GM12878 (cell line): ENCODE measurements at regions not wholly inside any gene's neighbourhood (a gene's known extent, or its start where the extent isn't known, plus 50 kb on each side); places are given as distances from the start of the nearest gene placed in this dataset.

Experiments used
- ATF2 ChIP-seq: IDR thresholded peaks from 2 replicates; pipeline ENCODE4 v1.6.1; 2012; ENCODE audit warnings: low read length, inconsistent platforms
- CBX3 ChIP-seq: fragments of 200-600 bp; sonication (generic); IDR thresholded peaks from 2 replicates; pipeline ENCODE4 v1.6.1; 2016; ENCODE audit warnings: low read depth, borderline replicate concordance
- HDAC6 ChIP-seq: fragments of 200-600 bp; sonication (generic); IDR thresholded peaks from one replicate; pipeline ENCODE4 v1.8.0; 2017; ENCODE audit warnings: antibody characterized with exemption; ENCODE audit not compliant: unreplicated experiment
- MEF2B ChIP-seq: fragments of 450-650 bp; IDR thresholded peaks from 2 replicates; pipeline ENCODE4 v1.6.1; 2018; ENCODE audit warnings: mild to moderate bottlenecking, moderate library complexity; ENCODE audit not compliant: partially characterized antibody, poor library complexity, severe bottlenecking
- RELA ChIP-seq: fragments of 450-650 bp; IDR thresholded peaks from 2 replicates; pipeline ENCODE4 v1.8.0; 2014; ENCODE audit warnings: borderline replicate concordance; ENCODE audit not compliant: partially characterized antibody
- TCF3 ChIP-seq: IDR thresholded peaks from 2 replicates; pipeline ENCODE4 v1.6.1; 2012; ENCODE audit warnings: low read depth, mild to moderate bottlenecking, low read length, borderline replicate concordance; ENCODE audit not compliant: insufficient read depth
- USF2 ChIP-seq: IDR thresholded peaks from 2 replicates; pipeline ENCODE4 v1.6.1; 2011; ENCODE audit warnings: low read depth, low read length, improper control_type of control experiment, borderline replicate concordance
- TF ChIP-seq, protein P1 (sequence below): fragments of 450-650 bp; IDR thresholded peaks from 2 replicates; pipeline ENCODE4 v1.6.1; 2018; ENCODE audit warnings: mild to moderate bottlenecking, low read depth, moderate library complexity; ENCODE audit not compliant: partially characterized antibody

DNA sequence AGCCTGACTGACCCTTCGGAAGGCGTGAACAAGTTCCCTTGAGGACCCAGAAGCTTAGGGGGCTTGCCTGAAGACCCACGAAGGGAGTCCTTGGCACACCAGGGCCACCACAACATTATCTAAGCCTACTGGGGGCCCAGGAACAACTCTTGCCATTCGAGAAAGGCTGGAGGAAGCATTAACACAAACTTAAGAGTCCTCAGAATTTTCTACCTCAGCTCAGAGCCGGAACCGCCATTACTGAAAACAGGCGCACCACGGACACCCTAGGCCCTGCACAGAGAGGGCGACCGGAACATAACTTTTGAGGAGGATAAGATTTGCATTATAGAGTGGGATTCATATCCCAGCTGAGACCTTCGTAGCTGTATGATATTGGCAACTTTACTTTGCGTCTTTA lies 229.1 kb downstream of the ADAM29 start (continued):
- no peak for TF ChIP-seq USF2
- no peak for TF ChIP-seq HDAC6
- TF ChIP-seq CBX3: no peak
- TF ChIP-seq RELA: no peak
- no peak for TF ChIP-seq MEF2B
- TF ChIP-seq, protein P1, sequence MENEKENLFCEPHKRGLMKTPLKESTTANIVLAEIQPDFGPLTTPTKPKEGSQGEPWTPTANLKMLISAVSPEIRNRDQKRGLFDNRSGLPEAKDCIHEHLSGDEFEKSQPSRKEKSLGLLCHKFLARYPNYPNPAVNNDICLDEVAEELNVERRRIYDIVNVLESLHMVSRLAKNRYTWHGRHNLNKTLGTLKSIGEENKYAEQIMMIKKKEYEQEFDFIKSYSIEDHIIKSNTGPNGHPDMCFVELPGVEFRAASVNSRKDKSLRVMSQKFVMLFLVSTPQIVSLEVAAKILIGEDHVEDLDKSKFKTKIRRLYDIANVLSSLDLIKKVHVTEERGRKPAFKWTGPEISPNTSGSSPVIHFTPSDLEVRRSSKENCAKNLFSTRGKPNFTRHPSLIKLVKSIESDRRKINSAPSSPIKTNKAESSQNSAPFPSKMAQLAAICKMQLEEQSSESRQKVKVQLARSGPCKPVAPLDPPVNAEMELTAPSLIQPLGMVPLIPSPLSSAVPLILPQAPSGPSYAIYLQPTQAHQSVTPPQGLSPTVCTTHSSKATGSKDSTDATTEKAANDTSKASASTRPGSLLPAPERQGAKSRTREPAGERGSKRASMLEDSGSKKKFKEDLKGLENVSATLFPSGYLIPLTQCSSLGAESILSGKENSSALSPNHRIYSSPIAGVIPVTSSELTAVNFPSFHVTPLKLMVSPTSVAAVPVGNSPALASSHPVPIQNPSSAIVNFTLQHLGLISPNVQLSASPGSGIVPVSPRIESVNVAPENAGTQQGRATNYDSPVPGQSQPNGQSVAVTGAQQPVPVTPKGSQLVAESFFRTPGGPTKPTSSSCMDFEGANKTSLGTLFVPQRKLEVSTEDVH: no peak
- no peak for TF ChIP-seq TCF3
- no peak for TF ChIP-seq ATF2
- TF ChIP-seq, all 136 proteins: peak for 0
